Heart left ventricle (tissue), 13 donors: ENCODE measurements at regions not wholly inside any gene's neighbourhood (a gene's known extent, or its start where the extent isn't known, plus 50 kb on each side); places are given as distances from the start of the nearest gene placed in this dataset.

Source experiments
- POLR2A ChIP-seq, 2 donors: fragments of 450-650 bp; IDR thresholded peaks; one replicate each; pipeline ENCODE4 v1.6.1; 2017; ENCODE audit warnings: antibody characterized with exemption in 2 of 2, mild to moderate bottlenecking in 2 of 2, moderate library complexity in 2 of 2
- TF ChIP-seq, protein P1 (sequence below), 12 donors: fragments of 200-600 bp; sonication (generic) in 4 of 12; IDR thresholded peaks; one replicate each; pipeline versions ENCODE4 v1.5.0 to v1.8.0; 2018 to 2022; ENCODE audit warnings: antibody characterized with exemption in 12 of 12, mild to moderate bottlenecking in 5 of 12
- donor health status: ischemic (EF 13 %, LVEDD 7.1; RV severe dilation, severe dysfunction).
- donor health status: DM: no; HTN: yes; CAD: no.
- donor health status: DM: no; HTN: no; CAD: no.
- donor health status: ischemic (EF 25% LVEDD 6.9; RV normal size, moderate dysfunction).
- donor health status: ischemic (EF 25% LVEDD 5.7; RV mildly dilated, moderate dysfunction).
- donor health status: ischemic (EF 35%, LVEDD 5.7; RV mildly dilated, moderate dysfunction).
- donor health status: nonischemic (EF 11% LVEDD 7.7; RV severe dilation, severe dysfunction).
- donor health status: DM: yes; HTN: yes; CAD: no.
- donor health status: PGD.
- donor health status: ischemic (EF 29% LVEDD 5.4; RV normal size, mild dysfunction).
- donor health status: nonischemic (EF 23%, LVEDD 6.1; RV moderate dilation, normal function).

DNA sequence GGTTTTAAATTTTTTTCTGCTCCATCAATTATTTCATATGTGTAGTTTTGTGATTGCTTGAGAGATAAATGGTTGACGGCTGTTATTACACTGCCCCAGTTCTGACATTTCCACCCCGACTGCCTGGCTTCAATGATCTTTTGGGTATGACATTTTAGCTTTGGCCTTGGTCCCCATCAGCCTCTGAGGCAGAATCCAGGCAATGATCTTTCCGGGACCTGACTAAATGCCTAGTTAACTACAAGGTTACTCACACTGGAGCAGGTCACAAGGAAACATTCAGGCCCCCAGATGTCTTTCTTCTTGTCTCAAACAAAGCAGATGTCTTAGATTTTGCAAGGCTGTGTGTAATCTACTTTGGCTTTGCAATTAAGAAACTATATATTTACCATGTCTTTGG lies 61.1 kb upstream of the TMCO5A start:
- TF ChIP-seq, protein P1, sequence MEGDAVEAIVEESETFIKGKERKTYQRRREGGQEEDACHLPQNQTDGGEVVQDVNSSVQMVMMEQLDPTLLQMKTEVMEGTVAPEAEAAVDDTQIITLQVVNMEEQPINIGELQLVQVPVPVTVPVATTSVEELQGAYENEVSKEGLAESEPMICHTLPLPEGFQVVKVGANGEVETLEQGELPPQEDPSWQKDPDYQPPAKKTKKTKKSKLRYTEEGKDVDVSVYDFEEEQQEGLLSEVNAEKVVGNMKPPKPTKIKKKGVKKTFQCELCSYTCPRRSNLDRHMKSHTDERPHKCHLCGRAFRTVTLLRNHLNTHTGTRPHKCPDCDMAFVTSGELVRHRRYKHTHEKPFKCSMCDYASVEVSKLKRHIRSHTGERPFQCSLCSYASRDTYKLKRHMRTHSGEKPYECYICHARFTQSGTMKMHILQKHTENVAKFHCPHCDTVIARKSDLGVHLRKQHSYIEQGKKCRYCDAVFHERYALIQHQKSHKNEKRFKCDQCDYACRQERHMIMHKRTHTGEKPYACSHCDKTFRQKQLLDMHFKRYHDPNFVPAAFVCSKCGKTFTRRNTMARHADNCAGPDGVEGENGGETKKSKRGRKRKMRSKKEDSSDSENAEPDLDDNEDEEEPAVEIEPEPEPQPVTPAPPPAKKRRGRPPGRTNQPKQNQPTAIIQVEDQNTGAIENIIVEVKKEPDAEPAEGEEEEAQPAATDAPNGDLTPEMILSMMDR (IDR thresholded peaks at IDR 0.05), result no peak
- TF ChIP-seq POLR2A (IDR thresholded peaks at IDR 0.05), result no peak
